ENCODE measurements at regions not wholly inside any gene's neighbourhood (a gene's known extent, or its start where the extent isn't known, plus 50 kb on each side); places are given as distances from the start of the nearest gene placed in this dataset.

- TF ChIP-seq CTCF (IDR thresholded peaks at IDR 0.05) (no peak), POLR2A (IDR thresholded peaks at IDR 0.05) (no peak), EP300 (IDR thresholded peaks at IDR 0.05) (no peak)
These were observed 100.2 kb downstream of the FGF9 start for GRCh38 chr13:21771075-21771474.

Measured in gastroesophageal sphincter (tissue), 3 donors.